ENCODE measurements at regions not wholly inside any gene's neighbourhood (a gene's known extent, or its start where the extent isn't known, plus 50 kb on each side); places are given as distances from the start of the nearest gene placed in this dataset.
"Not testable (repeated sequence)": the region's sequence is repeated elsewhere in the genome, so short reads cannot be mapped to it uniquely, and the experiment has no call there.

GRCh38 chr13:80070024-80070703 lies 270.8 kb downstream of the SPRY2 start:
- no peak for DNase-seq

- no peak for DNase-seq
Observed at GRCh38 chr13:80069374-80069773, 271.6 kb downstream of the SPRY2 start.

GRCh38 chr13:80065996-80066395 lies 274.9 kb downstream of the SPRY2 start:
- no peak for DNase-seq

- DNase-seq, result not testable (repeated sequence)
Observed at GRCh38 chr13:80062416-80062815, 278.5 kb downstream of the SPRY2 start.

GRCh38 chr13:80059789-80060188 lies 281.1 kb downstream of the SPRY2 start:
- no peak for DNase-seq

- DNase-seq, result no peak
Observed at GRCh38 chr13:80058626-80059025, 282.3 kb downstream of the SPRY2 start.

GRCh38 chr13:80055847-80056246 lies 285.1 kb downstream of the SPRY2 start:
- no peak for DNase-seq

- no peak for DNase-seq
Observed at GRCh38 chr13:80054806-80055205, 286.1 kb downstream of the SPRY2 start.

- no peak for DNase-seq
Observed at GRCh38 chr13:80052286-80052685, 288.6 kb downstream of the SPRY2 start.

- DNase-seq, result no peak
Observed at GRCh38 chr13:80050252-80050651, 290.7 kb downstream of the SPRY2 start.

- peak; percentile 74 for DNase-seq
Observed at GRCh38 chr13:80048802-80049201, 292.1 kb downstream of the SPRY2 start.

- no peak for DNase-seq
Observed at GRCh38 chr13:80048030-80048429, 292.9 kb downstream of the SPRY2 start.

- no peak for DNase-seq
Observed at GRCh38 chr13:80047406-80047805, 293.5 kb downstream of the SPRY2 start.

- DNase-seq, result no peak
Observed at GRCh38 chr13:80040981-80041317, 300.0 kb downstream of the SPRY2 start.

GRCh38 chr13:80040196-80040980 lies 300.5 kb downstream of the SPRY2 start:
- DNase-seq, result no peak

- DNase-seq, result no peak
Observed at GRCh38 chr13:80039000-80039399, 301.9 kb downstream of the SPRY2 start.

GRCh38 chr13:80038371-80038770 lies 302.6 kb downstream of the SPRY2 start:
- no peak for DNase-seq

GRCh38 chr13:80037505-80037888 lies 303.4 kb downstream of the SPRY2 start:
- DNase-seq, result no peak

- DNase-seq, result no peak
Observed at GRCh38 chr13:80036845-80037504, 304.0 kb downstream of the SPRY2 start.

GRCh38 chr13:80035096-80035495 lies 305.8 kb downstream of the SPRY2 start:
- DNase-seq, result no peak

- DNase-seq, result no peak
Observed at GRCh38 chr13:80033951-80034350, 307.0 kb downstream of the SPRY2 start.

GRCh38 chr13:80033286-80033685 lies 307.6 kb downstream of the SPRY2 start:
- DNase-seq, result no peak

GRCh38 chr13:80030491-80030890 lies 310.4 kb downstream of the SPRY2 start:
- no peak for DNase-seq

GRCh38 chr13:80029170-80029569 lies 311.8 kb downstream of the SPRY2 start:
- DNase-seq, result no peak
